Mesodermal cell (in vitro differentiated cells): ENCODE measurements at regions not wholly inside any gene's neighbourhood (a gene's known extent, or its start where the extent isn't known, plus 50 kb on each side); places are given as distances from the start of the nearest gene placed in this dataset.

Source experiments
- H3K27ac ChIP-seq: 2 replicates; pipeline ENCODE4 v1.7.0; 2013; ENCODE audit warnings: mild to moderate bottlenecking, low read depth, low read length, moderate library complexity; ENCODE audit not compliant: severe bottlenecking
- H3K36me3 ChIP-seq: 2 replicates; pipeline ENCODE4 v1.7.1; 2013; ENCODE audit warnings: mild to moderate bottlenecking, low read length, moderate library complexity; ENCODE audit not compliant: control insufficient read depth, insufficient read depth
- H3K4me1 ChIP-seq: one replicate; pipeline ENCODE4 v1.7.1; 2013; ENCODE audit warnings: mild to moderate bottlenecking, low read length; ENCODE audit not compliant: insufficient read depth, control insufficient read depth, poor library complexity, severe bottlenecking
- H3K4me3 ChIP-seq: 2 replicates; pipeline ENCODE4 v1.7.0; 2013; ENCODE audit warnings: low read length, control low read depth, mild to moderate bottlenecking; ENCODE audit not compliant: insufficient read depth, poor library complexity, severe bottlenecking; ENCODE audit errors: extremely low read depth
- H3K9me3 ChIP-seq: 2 replicates; pipeline ENCODE4 v1.7.1; 2013; ENCODE audit warnings: mild to moderate bottlenecking, low read length, moderate library complexity; ENCODE audit not compliant: control insufficient read depth
- WGBS, 2 experiments: methylation state at CpG; one replicate each; pipeline ENCODE4 v1.1.5; 2013; ENCODE audit warnings: missing lambda C conversion rate in 2 of 2; ENCODE audit not compliant: insufficient coverage in 2 of 2; 5-methylcytosine and 5-hydroxymethylcytosine counted together

GRCh38 chr1:199723250-199723956 lies 304.1 kb upstream of the NR5A2 start:
- 83% methylated on average over 1 of the region's 4 CpGs; no CpG with 5 or more reads in 1 of the 2 experiments for WGBS, 2 experiments
- Histone ChIP-seq H3K4me3 (no peak overlapping the region), H3K9me3 (no peaks in the 10 kb centered on the region), H3K27ac (no peak overlapping the region), H3K36me3 (no peaks in the 10 kb centered on the region), H3K4me1 (no peaks in the 10 kb centered on the region)

- no peaks in the 10 kb centered on the region for H3K9me3 ChIP-seq
- no peaks in the 10 kb centered on the region for H3K4me1 ChIP-seq
- H3K27ac ChIP-seq, result no peak overlapping the region
- no peak overlapping the region for H3K4me3 ChIP-seq
- H3K36me3 ChIP-seq, result no peaks in the 10 kb centered on the region
- WGBS, 2 experiments, result no CpG with 5 or more reads among the region's 1 CpG
These were observed 303.5 kb upstream of the NR5A2 start for GRCh38 chr1:199724049-199724448.

- no peak overlapping the region for H3K27ac ChIP-seq
- H3K4me1 ChIP-seq, result no peaks in the 10 kb centered on the region
- H3K4me3 ChIP-seq, result no peak overlapping the region
- no peaks in the 10 kb centered on the region for H3K9me3 ChIP-seq
- 94 to 96% methylated on average over 2 to 3 of the region's 3 CpGs for WGBS, 2 experiments
- H3K36me3 ChIP-seq, result no peaks in the 10 kb centered on the region
These were observed 302.4 kb upstream of the NR5A2 start for GRCh38 chr1:199725002-199725565.

GRCh38 chr1:199727682-199728081 lies 299.8 kb upstream of the NR5A2 start:
- 86% methylated on average over 1 of the region's 2 CpGs; no CpG with 5 or more reads in 1 of the 2 experiments for WGBS, 2 experiments
- no peak overlapping the region for H3K4me3 ChIP-seq
- no peak overlapping the region for H3K27ac ChIP-seq
- no peaks in the 10 kb centered on the region for H3K36me3 ChIP-seq
- no peaks in the 10 kb centered on the region for H3K9me3 ChIP-seq
- H3K4me1 ChIP-seq, result no peaks in the 10 kb centered on the region

GRCh38 chr1:199728345-199728744 lies 299.2 kb upstream of the NR5A2 start:
- no peaks in the 10 kb centered on the region for H3K9me3 ChIP-seq
- H3K4me1 ChIP-seq, result no peaks in the 10 kb centered on the region
- H3K27ac ChIP-seq, result no peak overlapping the region
- WGBS, 2 experiments, result no CpG with 5 or more reads among the region's 2 CpGs
- H3K4me3 ChIP-seq, result no peak overlapping the region
- no peaks in the 10 kb centered on the region for H3K36me3 ChIP-seq

- Histone ChIP-seq H3K27ac (no peak overlapping the region), H3K36me3 (no peaks in the 10 kb centered on the region), H3K4me3 (no peak overlapping the region), H3K4me1 (no peaks in the 10 kb centered on the region), H3K9me3 (no peaks in the 10 kb centered on the region)
- no CpG with 5 or more reads among the region's 2 CpGs for WGBS, 2 experiments
These were observed 294.4 kb upstream of the NR5A2 start for GRCh38 chr1:199733125-199733524.

- 10 to 27% methylated on average over 2 to 3 of the region's 5 CpGs for WGBS, 2 experiments
- H3K4me3 ChIP-seq, result no peak overlapping the region
- no peaks in the 10 kb centered on the region for H3K9me3 ChIP-seq
These were observed 293.3 kb upstream of the NR5A2 start for GRCh38 chr1:199734186-199734585.

GRCh38 chr1:199735660-199736059 lies 291.9 kb upstream of the NR5A2 start:
- H3K4me3 ChIP-seq, result no peak overlapping the region
- H3K27ac ChIP-seq, result no peak overlapping the region
- no peaks in the 10 kb centered on the region for H3K9me3 ChIP-seq
- 67 to 76% methylated on average over 4 to 5 of the region's 6 CpGs for WGBS, 2 experiments
- no peaks in the 10 kb centered on the region for H3K36me3 ChIP-seq
- H3K4me1 ChIP-seq, result no peaks in the 10 kb centered on the region

More at GRCh38 chr1:199734186-199734585, 293.3 kb upstream of the NR5A2 start:
- Histone ChIP-seq H3K27ac (no peak overlapping the region), H3K36me3 (no peaks in the 10 kb centered on the region), H3K4me1 (no peaks in the 10 kb centered on the region)

GRCh38 chr1:199736646-199737045 lies 290.9 kb upstream of the NR5A2 start:
- no peaks in the 10 kb centered on the region for H3K36me3 ChIP-seq
- H3K4me3 ChIP-seq, result no peak overlapping the region
- no CpG with 5 or more reads among the region's 3 CpGs for WGBS, 2 experiments
- H3K4me1 ChIP-seq, result no peaks in the 10 kb centered on the region
- no peak overlapping the region for H3K27ac ChIP-seq
- no peaks in the 10 kb centered on the region for H3K9me3 ChIP-seq

GRCh38 chr1:199741586-199741985 lies 285.9 kb upstream of the NR5A2 start:
- H3K36me3 ChIP-seq, result no peaks in the 10 kb centered on the region
- no peak overlapping the region for H3K27ac ChIP-seq
- no peak overlapping the region for H3K4me3 ChIP-seq
- H3K4me1 ChIP-seq, result peaks cover 3% of the 10 kb centered on the region
- WGBS, 2 experiments, result 92 to 100% methylated on average over 3 to 5 of the region's 7 CpGs
- no peaks in the 10 kb centered on the region for H3K9me3 ChIP-seq

- Histone ChIP-seq H3K9me3 (no peaks in the 10 kb centered on the region), H3K4me3 (no peak overlapping the region), H3K27ac (no peak overlapping the region), H3K36me3 (no peaks in the 10 kb centered on the region), H3K4me1 (peaks cover 3% of the 10 kb centered on the region)
- 63 to 73% methylated on average over 1 to 2 of the region's 2 CpGs for WGBS, 2 experiments
These were observed 285.0 kb upstream of the NR5A2 start for GRCh38 chr1:199742547-199742946.
